Left colon (tissue), 2 donors: ENCODE measurements at regions not wholly inside any gene's neighbourhood (a gene's known extent, or its start where the extent isn't known, plus 50 kb on each side); places are given as distances from the start of the nearest gene placed in this dataset.

Source experiments
- ATAC-seq: fragments of 200-7000 bp; cut with Tn5 transposase; one replicate; pipeline ENCODE4 v1.9.1; 2020; ENCODE audit warnings: mild to moderate bottlenecking, moderate library complexity
- DNase-seq, 2 donors: peaks; one replicate each; pipeline ENCODE4 v3.0.0-alpha.2; 2020
- intact Hi-C, 2 donors: fragments of 100-400 bp; cut with DNase I in 1 of 2; cut with micrococcal nuclease in 1 of 2; formaldehyde crosslinking; loops; one replicate each; pipeline versions ENCODE4 v1.11.2 to v1.14.0; 2022; cut with DNase I, micrococcal nuclease
- donor health status: DM: no; HTN: no; CAD: no.
- donor health status: DM: yes; HTN: yes; CAD: no.

- no peak for DNase-seq
- intact Hi-C loops = no loop called here
- ATAC-seq = no peak
Measured at GRCh38 chr4:41475402-41475801, 62.6 kb upstream of the LIMCH1 start.

- intact Hi-C loops = no loop called here
Measured at GRCh38 chr4:41476310-41476885, 61.6 kb upstream of the LIMCH1 start.

GRCh38 chr4:41477181-41477905 is 60.6 kb upstream of the LIMCH1 start:
- no peak for ATAC-seq
- intact Hi-C loops = no loop called here
- DNase-seq = no peak

More at GRCh38 chr4:41476310-41476885, 61.6 kb upstream of the LIMCH1 start:
- ATAC-seq = no peak
- DNase-seq = no peak

DNA sequence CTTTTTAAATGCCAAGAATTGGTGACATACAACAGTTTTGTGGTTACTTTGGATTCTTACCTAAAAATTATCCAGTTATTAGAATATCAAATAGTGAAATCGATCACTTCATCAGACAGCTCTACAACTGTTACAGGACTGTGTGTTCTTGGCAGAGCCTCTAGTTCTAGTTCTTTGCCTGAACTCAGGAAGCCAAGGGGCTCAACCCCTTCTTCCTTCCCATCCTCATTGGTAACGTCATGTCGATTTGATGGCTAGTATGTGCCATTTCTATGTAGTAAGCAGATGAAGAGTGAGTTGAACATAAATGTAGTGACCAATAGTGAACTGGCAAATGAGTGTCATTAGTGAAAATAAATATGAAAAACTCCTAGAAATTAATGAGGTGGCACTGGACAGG is 59.4 kb upstream of the LIMCH1 start:
- intact Hi-C loops = no loop called here
- ATAC-seq = no peak
- no peak for DNase-seq

- intact Hi-C loops = no loop called here
- DNase-seq (no peak), ATAC-seq (no peak)
Measured at GRCh38 chr4:41480896-41481311, 57.1 kb upstream of the LIMCH1 start.

DNA sequence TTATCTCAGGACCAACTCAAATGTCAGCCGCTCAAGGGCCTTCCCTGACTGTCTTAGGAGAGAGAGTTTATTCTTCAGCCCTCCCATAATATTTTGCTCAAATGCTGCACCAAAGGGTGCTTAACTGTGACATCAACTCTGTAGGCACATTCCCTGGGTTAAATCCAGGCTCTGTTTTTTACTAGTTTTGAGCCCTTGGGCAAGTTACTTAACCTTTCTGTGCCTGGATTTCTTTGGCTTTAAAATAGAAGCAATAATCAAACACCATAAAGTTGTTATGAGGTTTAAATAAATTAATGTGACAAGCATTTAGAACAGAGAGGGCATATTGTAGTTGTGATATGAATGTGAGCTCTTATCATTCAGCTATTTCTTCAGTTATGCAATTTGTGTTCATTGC is 54.2 kb upstream of the LIMCH1 start:
- no peak for DNase-seq
- no peak for ATAC-seq
- intact Hi-C loops = no loop called here

- intact Hi-C loops = no loop called here
- ATAC-seq = peak; percentile 26
- DNase-seq = no peak
Measured at GRCh38 chr4:41485041-41485440, 52.9 kb upstream of the LIMCH1 start.

DNA sequence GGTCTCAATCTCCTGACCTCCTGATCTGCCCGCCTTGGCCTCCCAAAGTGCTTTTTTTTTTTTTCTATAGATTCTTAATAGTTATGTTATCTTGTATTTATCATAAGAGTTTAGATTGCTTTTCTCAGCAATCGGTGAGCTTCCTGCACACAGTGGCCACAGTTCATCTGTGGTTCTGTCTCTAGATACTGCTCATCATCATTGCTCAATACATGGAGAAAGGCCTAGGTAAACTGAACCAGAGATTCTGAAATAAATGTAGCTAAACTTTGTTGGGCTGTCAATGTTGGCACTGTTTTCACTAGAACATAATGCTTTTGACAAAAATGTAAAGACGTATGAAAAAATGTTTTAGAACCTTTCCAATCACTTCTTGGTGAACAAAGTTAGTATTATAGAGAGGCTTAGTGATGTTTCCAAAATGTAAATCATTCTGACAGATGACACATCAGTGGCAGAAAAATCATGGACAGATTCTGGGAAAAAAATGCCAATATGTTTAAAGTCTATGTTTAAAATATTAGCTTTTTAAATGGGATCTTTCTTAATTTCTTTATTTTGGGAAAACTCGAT is 50.0 kb upstream of the LIMCH1 start:
- ATAC-seq (no peak), DNase-seq (no peak)
- intact Hi-C loops = no loop called here
